HCT116 (cell line): ENCODE measurements at regions not wholly inside any gene's neighbourhood (a gene's known extent, or its start where the extent isn't known, plus 50 kb on each side); places are given as distances from the start of the nearest gene placed in this dataset.

ENCODE experiments used
- CEBPB ChIP-seq: IDR thresholded peaks from 2 replicates; pipeline ENCODE4 v1.6.1; 2012; ENCODE audit warnings: low read depth
- CTCF ChIP-seq, 3 experiments: fragments of 200-600 bp in 1 of 3; sonication (generic) in 1 of 3; IDR thresholded peaks in 2 of 3; conservative IDR thresholded peaks in 1 of 3; 2 replicates each; pipeline ENCODE4 v1.5.1; 2012 to 2017; ENCODE audit warnings: low read depth in 2 of 3, low read length in 2 of 3, antibody characterized with exemption in 1 of 3, borderline replicate concordance in 1 of 3, control low read depth in 1 of 3, mild to moderate bottlenecking in 1 of 3, mixed read lengths in 1 of 3, mixed run types in 1 of 3, moderate library complexity in 1 of 3; ENCODE audit not compliant: insufficient read depth in 1 of 3
- ELF1 ChIP-seq: IDR thresholded peaks from 2 replicates; pipeline ENCODE4 v1.6.1; 2012; ENCODE audit warnings: low read depth, borderline replicate concordance
- EZH2 ChIP-seq: fragments of 200-600 bp; sonication (generic); IDR thresholded peaks from 2 replicates; pipeline ENCODE4 v1.6.1; 2017; ENCODE audit warnings: antibody characterized with exemption, mixed run types
- JUND ChIP-seq: IDR thresholded peaks from 2 replicates; pipeline ENCODE4 v1.6.1; 2012
- POLR2A ChIP-seq: IDR thresholded peaks from 2 replicates; pipeline ENCODE4 v1.7.0; 2011; ENCODE audit warnings: borderline replicate concordance; ENCODE audit not compliant: insufficient read depth, insufficient read length; ENCODE audit errors: extremely low read depth
- RAD21 ChIP-seq: IDR thresholded peaks from 2 replicates; pipeline ENCODE4 v1.6.1; 2012; ENCODE audit warnings: low read depth, mild to moderate bottlenecking
- REST ChIP-seq: IDR thresholded peaks from 2 replicates; pipeline ENCODE4 v1.6.1; 2012; ENCODE audit warnings: low read depth
- SP1 ChIP-seq: IDR thresholded peaks from 2 replicates; pipeline ENCODE4 v1.6.1; 2012; ENCODE audit warnings: low read depth
- SRF ChIP-seq: IDR thresholded peaks from 2 replicates; pipeline ENCODE4 v1.6.1; 2012; ENCODE audit warnings: low read depth
- TCF7L2 ChIP-seq: IDR thresholded peaks from 2 replicates; pipeline ENCODE4 v1.7.0; 2011; ENCODE audit warnings: borderline replicate concordance, inconsistent platforms; ENCODE audit not compliant: insufficient read depth, insufficient read length; ENCODE audit errors: extremely low read depth
- YY1 ChIP-seq: IDR thresholded peaks from 2 replicates; pipeline ENCODE4 v1.6.1; 2011; ENCODE audit warnings: low read length, low read depth, moderate library complexity, mild to moderate bottlenecking; ENCODE audit not compliant: insufficient replicate concordance; ENCODE audit errors: extremely low read depth
- ZNF274 ChIP-seq: fragments of 200-500 bp; sonication (Bioruptor generic); IDR thresholded peaks from 2 replicates; pipeline ENCODE4 v1.6.1; 2014; ENCODE audit warnings: mild to moderate bottlenecking, low read depth, low read length, inconsistent platforms
- TF ChIP-seq, protein P1 (sequence below): IDR thresholded peaks from 2 replicates; pipeline ENCODE4 v1.6.1; 2012

- TF ChIP-seq CTCF (IDR thresholded peaks at IDR 0.05 in 2 of 3, conservative IDR thresholded peaks at IDR 0.05 in 1 of 3; ENCODE audit: borderline replicate concordance in 1 of 3, insufficient read depth in 1 of 3, low read depth in 2 of 3, low read length in 2 of 3) (no peak), TCF7L2 (no peak), YY1 (no peak), POLR2A (no peak), EZH2 (no peak), JUND (no peak), RAD21 (no peak), ZNF274 (no peak), SRF (no peak), ELF1 (no peak), REST (no peak), SP1 (no peak), CEBPB (no peak)
- TF ChIP-seq, protein P1, sequence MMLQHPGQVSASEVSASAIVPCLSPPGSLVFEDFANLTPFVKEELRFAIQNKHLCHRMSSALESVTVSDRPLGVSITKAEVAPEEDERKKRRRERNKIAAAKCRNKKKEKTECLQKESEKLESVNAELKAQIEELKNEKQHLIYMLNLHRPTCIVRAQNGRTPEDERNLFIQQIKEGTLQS = no peak
These were observed 202.1 kb downstream of the DEPDC1B start for GRCh38 chr5:60497706-60498500.
